GM12891 (cell line): ENCODE measurements at regions not wholly inside any gene's neighbourhood (a gene's known extent, or its start where the extent isn't known, plus 50 kb on each side); places are given as distances from the start of the nearest gene placed in this dataset.

Experiments
- DNase-seq: peaks from one replicate; pipeline ENCODE4 v3.0.0; 2011; ENCODE audit warnings: low spot score; ENCODE audit not compliant: insufficient read length
- FAIRE-seq: peaks from 2 replicates; lab custom pipeline; 2011; peaks lifted over from hg19 to GRCh38; lab: Jason Lieb, UNC
- PAX5 ChIP-seq: IDR thresholded peaks from 2 replicates; pipeline ENCODE4 v1.6.1; 2011; ENCODE audit warnings: low read length, moderate library complexity, mild to moderate bottlenecking; ENCODE audit not compliant: insufficient read depth, severe bottlenecking
- POLR2A ChIP-seq: IDR thresholded peaks from 2 replicates; pipeline ENCODE4 v1.6.1; 2011; ENCODE audit warnings: low read depth, low read length, control low read depth
- POLR2AphosphoS5 ChIP-seq: IDR thresholded peaks from 2 replicates; pipeline ENCODE4 v1.6.1; 2011; ENCODE audit warnings: low read depth, low read length, control low read depth
- POU2F2 ChIP-seq: IDR thresholded peaks from 2 replicates; pipeline ENCODE4 v1.6.1; 2011; ENCODE audit warnings: low read depth, mild to moderate bottlenecking, control low read depth, low read length, moderate library complexity
- SPI1 ChIP-seq: IDR thresholded peaks from 2 replicates; pipeline ENCODE4 v1.6.1; 2011; ENCODE audit warnings: low read depth, low read length, control low read depth
- TAF1 ChIP-seq: IDR thresholded peaks from 2 replicates; pipeline ENCODE4 v1.6.1; 2011; ENCODE audit warnings: low read depth, low read length, control low read depth

DNA sequence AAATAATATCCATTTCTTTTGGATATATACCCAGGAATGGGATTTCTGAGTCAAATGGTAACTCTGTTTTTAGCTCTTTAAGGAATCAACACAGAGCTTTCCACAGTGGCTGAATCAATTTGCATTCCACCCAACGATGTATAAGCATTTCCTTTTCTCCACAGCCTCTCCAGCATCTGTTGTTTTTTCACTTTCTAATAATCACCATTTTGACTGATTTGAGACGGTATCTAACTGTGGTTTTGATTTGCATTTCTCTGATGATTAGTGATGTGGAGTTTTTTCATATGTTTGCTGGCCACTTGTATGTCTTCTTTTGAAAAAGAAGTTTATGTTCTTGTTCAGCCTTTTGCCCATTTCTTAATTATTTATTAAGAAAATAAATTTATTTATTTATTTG lies 352.2 kb upstream of the OBI1 start:
- DNase-seq (no peak), FAIRE-seq (no peak)
- TF ChIP-seq POLR2AphosphoS5: no peak
- no peak for TF ChIP-seq POU2F2
- TF ChIP-seq SPI1: no peak
- no peak for TF ChIP-seq TAF1
- TF ChIP-seq POLR2A: no peak

DNA sequence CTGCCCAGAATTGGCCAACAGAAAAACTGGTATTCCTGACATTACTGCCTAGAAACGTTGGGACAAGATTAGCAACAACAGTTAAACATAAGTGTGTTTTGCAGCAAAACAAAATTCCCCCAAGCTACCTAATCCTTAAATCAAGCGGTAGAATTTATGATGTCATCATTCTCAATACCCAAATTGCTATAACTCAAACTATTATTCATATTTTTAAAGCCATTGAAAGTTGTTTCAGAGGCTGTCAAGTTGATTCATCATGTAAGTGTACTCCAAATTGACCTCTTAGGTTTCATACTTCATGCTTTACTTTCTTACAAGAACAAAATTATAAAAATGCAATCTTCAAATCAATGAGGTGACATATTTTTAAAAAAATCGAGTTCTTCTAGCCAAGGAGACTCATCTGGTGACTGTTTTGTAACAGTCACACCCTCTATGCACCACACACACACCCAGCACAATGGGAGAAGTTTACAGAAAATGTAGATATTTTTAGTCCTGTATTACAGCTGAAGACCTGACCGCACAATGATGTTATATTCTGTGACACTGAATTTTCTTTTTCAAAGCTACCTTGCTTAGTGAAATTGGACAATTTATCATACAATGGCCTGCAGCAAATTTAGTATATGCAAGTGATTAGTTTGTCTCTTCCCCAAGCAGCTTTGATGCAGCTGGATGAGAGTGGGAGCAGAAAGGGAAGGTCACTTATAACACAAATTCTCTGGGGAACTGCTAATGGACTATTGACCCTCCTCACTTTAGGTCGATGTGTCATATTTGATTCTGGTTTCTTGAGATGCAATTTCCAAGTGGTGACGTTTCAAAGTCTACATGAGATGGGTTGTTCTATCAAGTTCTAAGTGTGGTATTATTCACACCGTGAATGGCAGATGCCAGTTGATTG lies 345.3 kb upstream of the OBI1 start:
- DNase-seq (no peak), FAIRE-seq (no peak)
- TF ChIP-seq POU2F2 (no peak), POLR2A (no peak), PAX5 (no peak), POLR2AphosphoS5 (no peak), SPI1 (no peak), TAF1 (no peak)

DNA sequence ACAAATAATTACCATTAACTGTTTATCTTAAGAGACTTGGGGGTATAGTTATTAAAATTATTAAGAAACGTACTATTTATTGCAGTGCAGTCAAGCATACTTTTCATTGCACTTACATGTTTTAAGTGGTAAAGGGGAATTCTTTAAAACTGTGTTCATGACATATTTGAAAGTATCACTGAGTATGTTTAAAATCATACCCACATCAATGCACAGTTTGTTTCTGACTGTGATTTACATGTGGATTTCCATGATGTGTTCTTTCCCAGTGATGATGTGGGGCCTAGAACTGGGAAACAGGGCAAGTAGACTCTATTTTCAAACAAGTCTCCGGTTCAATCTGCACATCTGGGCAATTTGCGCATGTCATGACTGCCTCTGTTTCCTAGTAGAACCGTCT lies 340.5 kb upstream of the OBI1 start:
- DNase-seq (no peak), FAIRE-seq (no peak)

DNA sequence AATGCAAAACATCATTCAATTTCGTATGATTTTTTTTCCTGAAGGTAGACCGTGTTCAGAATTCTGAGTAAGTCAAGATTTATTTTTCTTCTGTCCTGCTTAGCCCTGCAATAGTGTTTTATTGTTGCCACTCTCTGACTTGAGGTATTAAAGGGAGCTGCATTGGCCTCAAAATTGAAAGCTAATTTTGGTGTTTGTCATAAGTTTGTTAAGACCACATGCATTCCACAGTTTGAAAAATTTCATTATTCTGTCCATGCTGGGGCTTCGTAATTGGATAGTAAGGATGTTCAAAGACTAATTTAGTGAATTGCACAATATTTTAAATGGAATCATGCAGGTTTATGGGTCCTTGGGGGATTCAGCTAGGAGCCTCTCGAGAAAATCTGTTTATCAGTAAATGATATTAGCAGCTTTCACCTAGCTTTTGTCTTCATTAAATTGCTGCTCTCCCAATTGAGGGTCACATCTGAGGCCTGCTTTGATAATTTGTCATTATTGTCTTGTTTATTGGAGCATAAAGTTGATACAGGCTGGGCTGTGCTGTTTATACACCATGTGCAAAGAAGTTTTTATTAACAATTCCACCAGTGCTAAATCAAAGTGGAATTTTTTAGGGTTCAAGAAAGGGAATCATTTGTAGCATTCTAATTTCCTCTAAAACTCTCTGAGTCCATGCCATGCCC lies 339.8 kb upstream of the OBI1 start:
- DNase-seq (no peak), FAIRE-seq (no peak)
- TF ChIP-seq PAX5: no peak
- TF ChIP-seq POLR2A: no peak
- TF ChIP-seq POU2F2: no peak
- no peak for TF ChIP-seq TAF1
- no peak for TF ChIP-seq SPI1
- TF ChIP-seq POLR2AphosphoS5: no peak

More for the DNA sequence above, 340.5 kb upstream of the OBI1 start:
- no peak for TF ChIP-seq POLR2A

DNA sequence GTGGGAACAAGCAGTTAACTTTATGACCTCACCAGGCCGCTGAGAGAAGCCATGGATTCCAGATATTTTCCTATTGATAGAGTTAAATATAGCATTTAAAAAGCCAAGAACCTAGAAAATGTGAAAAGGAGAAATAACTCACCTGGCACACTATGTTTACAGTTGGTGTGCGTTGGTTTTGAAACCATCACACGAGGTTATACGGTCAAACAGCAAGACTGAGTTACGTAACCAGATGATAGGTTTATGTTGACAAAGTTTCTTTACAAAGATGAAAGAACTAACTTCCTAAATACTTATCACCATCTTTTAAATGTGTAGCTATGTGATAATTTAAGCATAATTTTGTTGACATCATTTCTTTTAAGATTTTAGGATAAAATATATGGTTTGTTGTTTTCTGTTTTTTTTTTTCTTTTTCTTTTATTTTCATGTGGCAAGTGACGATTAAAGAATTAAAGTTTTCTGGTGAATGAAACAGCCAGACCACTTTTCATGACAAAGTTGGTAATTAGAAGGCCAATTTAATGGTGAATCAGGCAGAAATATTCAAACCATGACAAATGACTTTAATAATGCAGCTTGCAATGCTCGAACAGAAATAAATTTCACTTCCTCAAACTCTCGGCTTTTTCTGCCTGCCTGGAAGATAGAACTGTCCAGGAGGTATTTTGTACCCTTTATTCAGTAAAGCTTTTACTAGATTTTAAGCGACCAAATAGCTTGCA lies 339.1 kb upstream of the OBI1 start:
- DNase-seq (no peak), FAIRE-seq (no peak)
- TF ChIP-seq POLR2AphosphoS5 (no peak), SPI1 (peak; percentile 95)

DNA sequence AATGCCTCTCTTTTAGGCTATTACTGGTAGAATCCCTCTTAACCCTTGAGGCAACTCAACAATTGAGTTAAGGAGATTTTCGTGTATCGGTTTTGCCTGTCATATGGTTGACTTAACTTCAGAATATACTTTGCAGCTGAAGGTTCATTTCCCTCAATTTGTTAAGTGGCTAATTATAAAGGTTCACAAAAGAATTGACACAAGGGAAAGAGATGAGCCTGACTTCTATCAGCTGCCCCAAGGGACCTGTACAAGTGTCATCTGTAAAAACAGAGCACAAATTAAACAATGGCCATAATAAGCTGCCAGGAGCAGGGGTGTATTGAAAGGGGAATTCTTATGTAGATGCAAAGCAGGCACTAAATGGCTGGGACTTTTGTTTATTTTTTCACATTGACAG lies 334.8 kb upstream of the OBI1 start:
- TF ChIP-seq TAF1: no peak
- TF ChIP-seq POLR2A: no peak
- TF ChIP-seq POU2F2: no peak
- TF ChIP-seq PAX5: no peak
- TF ChIP-seq SPI1: no peak
- no peak for TF ChIP-seq POLR2AphosphoS5
- no peak for DNase-seq
- FAIRE-seq: no peak

DNA sequence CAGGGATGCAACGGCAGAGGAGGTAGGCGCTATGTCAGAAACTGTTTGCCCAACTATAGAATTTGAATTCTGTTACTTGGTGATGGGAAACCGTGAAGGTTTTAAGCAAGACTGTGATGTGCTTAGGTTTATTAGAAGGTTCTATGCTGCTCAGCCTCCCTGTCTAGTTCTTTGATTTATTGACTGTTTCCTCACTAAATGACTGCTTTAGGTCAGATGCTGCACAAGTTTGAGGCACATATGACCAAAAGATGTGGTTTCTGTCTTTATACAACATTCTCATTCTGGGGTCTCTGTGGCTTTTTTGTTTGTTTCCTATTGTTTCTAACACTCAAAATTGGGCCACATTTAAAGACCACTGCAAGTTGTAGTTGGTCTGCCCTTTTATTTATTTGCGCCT lies 323.0 kb upstream of the OBI1 start:
- FAIRE-seq (no peak), DNase-seq (no peak)
- TF ChIP-seq POLR2A (no peak), PAX5 (no peak), TAF1 (no peak), SPI1 (no peak), POLR2AphosphoS5 (no peak), POU2F2 (no peak)

DNA sequence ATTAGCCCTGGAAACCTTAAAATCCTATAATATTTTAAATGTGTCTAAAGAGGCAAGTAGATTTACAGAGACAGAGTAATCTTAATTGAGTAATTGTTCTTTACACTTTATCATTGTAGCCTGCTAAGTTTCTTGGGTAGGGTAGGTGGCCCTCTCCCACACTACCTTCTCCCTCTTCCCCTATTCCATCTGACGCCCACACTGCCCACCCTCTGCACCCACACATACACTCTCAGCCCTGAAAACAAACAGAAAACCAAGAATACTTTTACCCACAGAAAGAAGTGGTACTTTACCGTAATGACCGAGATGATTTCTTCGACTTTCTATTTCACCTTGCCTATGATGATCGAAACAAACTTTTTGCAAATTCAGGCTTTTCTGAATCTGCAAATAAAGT lies 320.4 kb upstream of the OBI1 start:
- TF ChIP-seq POLR2A (no peak), SPI1 (no peak), POLR2AphosphoS5 (no peak), PAX5 (no peak), POU2F2 (no peak), TAF1 (no peak)
- FAIRE-seq (no peak), DNase-seq (no peak)

DNA sequence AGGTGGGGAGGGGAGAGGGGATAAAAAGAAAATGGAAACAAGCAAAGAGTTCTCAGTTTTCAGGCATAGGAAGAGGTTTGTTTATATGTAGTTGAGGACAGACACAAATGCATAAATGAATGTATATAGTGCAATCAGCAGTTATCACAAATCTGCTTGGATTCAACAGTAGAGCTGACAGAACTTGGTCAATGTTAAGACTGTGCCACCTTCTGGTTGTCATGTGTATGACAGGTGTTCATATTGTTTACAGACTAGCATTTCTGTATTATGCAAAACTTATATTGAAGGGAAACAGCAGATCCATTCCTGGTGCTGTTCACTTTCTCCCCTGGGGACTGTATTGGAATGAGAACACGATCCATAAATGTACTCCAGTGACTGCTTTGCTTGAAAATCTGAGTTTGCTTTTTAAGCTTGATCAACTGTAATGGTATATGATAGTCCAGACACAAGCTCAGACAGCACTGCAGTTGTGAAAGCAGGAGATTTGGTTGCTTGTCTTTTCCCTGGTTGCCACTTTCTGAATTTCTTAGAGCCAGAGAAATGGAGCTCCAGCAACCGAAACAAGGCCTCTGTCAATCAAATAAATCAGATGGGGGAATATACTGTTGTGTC lies 319.5 kb upstream of the OBI1 start:
- peak; percentile 98 for FAIRE-seq
- TF ChIP-seq POLR2A (no peak), PAX5 (no peak), SPI1 (no peak), POLR2AphosphoS5 (no peak), TAF1 (no peak), POU2F2 (no peak)
- peak; percentile 1 for DNase-seq
